Right atrium auricular region (tissue), 2 donors: ENCODE measurements at regions not wholly inside any gene's neighbourhood (a gene's known extent, or its start where the extent isn't known, plus 50 kb on each side); places are given as distances from the start of the nearest gene placed in this dataset.

Experiments used
- DNase-seq: peaks from one replicate; pipeline ENCODE4 v3.0.0-alpha.2; 2019; ENCODE audit warnings: low spot score
- H3K27ac ChIP-seq, 2 donors: fragments of 200-600 bp; sonication (generic); 1 replicate in 1 of 2; 2 replicates in 1 of 2; pipeline ENCODE4 v1.5.1; 2016 to 2019
- H3K27me3 ChIP-seq, 2 donors: fragments of 200-600 bp; sonication (generic); one replicate each; pipeline versions ENCODE4 v1.5.1 to v1.6.0; 2017 to 2019
- H3K36me3 ChIP-seq: fragments of 200-600 bp; sonication (generic); one replicate; pipeline ENCODE4 v1.5.1; 2016
- H3K4me1 ChIP-seq, 2 donors: fragments of 200-600 bp; sonication (generic); one replicate each; pipeline versions ENCODE4 v1.5.1 to v1.6.0; 2017 to 2019
- H3K4me3 ChIP-seq, 2 donors: fragments of 200-600 bp; sonication (generic); 1 replicate in 1 of 2; 2 replicates in 1 of 2; pipeline ENCODE4 v1.5.1; 2017 to 2019; ENCODE audit warnings: mild to moderate bottlenecking in 1 of 2, moderate library complexity in 1 of 2
- H3K9me3 ChIP-seq, 2 donors: fragments of 200-600 bp; sonication (generic); one replicate each; pipeline ENCODE4 v1.5.1; 2019
- CTCF ChIP-seq, 2 donors: fragments of 200-600 bp; sonication (generic); IDR thresholded peaks; one replicate each; pipeline ENCODE4 v1.5.1; 2019; ENCODE audit warnings: antibody characterized with exemption in 2 of 2

- DNase-seq: no peak
- Histone ChIP-seq H3K4me1 (no peaks in the 10 kb centered on the region), H3K27me3 (no peaks in the 10 kb centered on the region), H3K27ac (no peak overlapping the region), H3K36me3 (no peaks in the 10 kb centered on the region), H3K9me3 (no peaks in the 10 kb centered on the region), H3K4me3 (no peak overlapping the region)
- TF ChIP-seq CTCF (IDR thresholded peaks at IDR 0.05): no peak
Measured at GRCh38 chr12:69120354-69120753, 119.0 kb upstream of the CPSF6 start.

GRCh38 chr12:69123311-69123710, 116.1 kb upstream of the CPSF6 start:
- Histone ChIP-seq H3K27me3 (no peaks in the 10 kb centered on the region), H3K4me3 (no peak overlapping the region), H3K36me3 (no peaks in the 10 kb centered on the region), H3K4me1 (no peaks in the 10 kb centered on the region), H3K9me3 (no peaks in the 10 kb centered on the region), H3K27ac (no peak overlapping the region)
- TF ChIP-seq CTCF (IDR thresholded peaks at IDR 0.05): no peak
- no peak for DNase-seq

- DNase-seq: no peak
- H3K27ac ChIP-seq: no peak overlapping the region
- no peaks in the 10 kb centered on the region for H3K4me1 ChIP-seq
- H3K27me3 ChIP-seq: no peaks in the 10 kb centered on the region
- no peak for TF ChIP-seq CTCF (IDR thresholded peaks at IDR 0.05)
- no peaks in the 10 kb centered on the region for H3K36me3 ChIP-seq
- H3K4me3 ChIP-seq: no peak overlapping the region
- H3K9me3 ChIP-seq: no peaks in the 10 kb centered on the region
Measured at GRCh38 chr12:69123919-69124638, 115.3 kb upstream of the CPSF6 start.

GRCh38 chr12:69129017-69129416, 110.4 kb upstream of the CPSF6 start:
- Histone ChIP-seq H3K27me3 (no peaks in the 10 kb centered on the region), H3K27ac (no peak overlapping the region), H3K9me3 (no peaks in the 10 kb centered on the region), H3K4me1 (no peaks in the 10 kb centered on the region), H3K4me3 (no peak overlapping the region), H3K36me3 (no peaks in the 10 kb centered on the region)
- DNase-seq: no peak
- TF ChIP-seq CTCF (IDR thresholded peaks at IDR 0.05): no peak

GRCh38 chr12:69129564-69129963, 109.8 kb upstream of the CPSF6 start:
- Histone ChIP-seq H3K4me1 (no peaks in the 10 kb centered on the region), H3K4me3 (no peak overlapping the region), H3K27ac (no peak overlapping the region), H3K9me3 (no peaks in the 10 kb centered on the region), H3K36me3 (no peaks in the 10 kb centered on the region), H3K27me3 (no peaks in the 10 kb centered on the region)
- DNase-seq: no peak
- TF ChIP-seq CTCF (IDR thresholded peaks at IDR 0.05): no peak

GRCh38 chr12:69130064-69130463, 109.3 kb upstream of the CPSF6 start:
- no peaks in the 10 kb centered on the region for H3K27me3 ChIP-seq
- no peak overlapping the region for H3K27ac ChIP-seq
- H3K36me3 ChIP-seq: no peaks in the 10 kb centered on the region
- H3K4me3 ChIP-seq: no peak overlapping the region
- H3K9me3 ChIP-seq: no peaks in the 10 kb centered on the region
- H3K4me1 ChIP-seq: no peaks in the 10 kb centered on the region
- DNase-seq: no peak
- TF ChIP-seq CTCF (IDR thresholded peaks at IDR 0.05): no peak
